Esophagus mucosa (tissue), 1 donor: ENCODE measurements at regions not wholly inside any gene's neighbourhood (a gene's known extent, or its start where the extent isn't known, plus 50 kb on each side); places are given as distances from the start of the nearest gene placed in this dataset.
"Not testable (repeated sequence)": the region's sequence is repeated elsewhere in the genome, so short reads cannot be mapped to it uniquely, and the experiment has no call there.

Source experiments
- ATAC-seq: fragments of 200-7000 bp; cut with Tn5 transposase; one replicate; pipeline ENCODE4 v1.9.1; 2020
- donor health status: DM: yes; HTN: yes; CAD: no.

DNA sequence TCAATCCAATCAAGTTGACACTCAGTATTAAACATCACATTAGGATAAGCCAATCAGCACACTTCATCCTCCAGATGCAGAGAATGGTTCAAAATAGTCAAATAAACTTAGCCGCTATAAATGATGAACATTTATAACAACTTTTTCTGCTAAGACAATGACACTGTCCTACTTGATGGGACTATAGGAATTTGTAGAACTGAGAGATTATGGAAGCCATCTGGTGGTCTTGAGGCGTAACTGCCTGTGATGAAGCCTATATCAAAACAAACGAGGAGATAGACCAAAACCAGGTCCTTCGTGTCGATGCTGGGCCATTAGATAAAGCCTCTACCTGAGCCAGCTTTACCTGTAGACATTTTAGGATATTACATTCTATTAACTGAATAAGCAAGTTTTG lies 631.1 kb downstream of the COL12A1 start:
- ATAC-seq = no peak

DNA sequence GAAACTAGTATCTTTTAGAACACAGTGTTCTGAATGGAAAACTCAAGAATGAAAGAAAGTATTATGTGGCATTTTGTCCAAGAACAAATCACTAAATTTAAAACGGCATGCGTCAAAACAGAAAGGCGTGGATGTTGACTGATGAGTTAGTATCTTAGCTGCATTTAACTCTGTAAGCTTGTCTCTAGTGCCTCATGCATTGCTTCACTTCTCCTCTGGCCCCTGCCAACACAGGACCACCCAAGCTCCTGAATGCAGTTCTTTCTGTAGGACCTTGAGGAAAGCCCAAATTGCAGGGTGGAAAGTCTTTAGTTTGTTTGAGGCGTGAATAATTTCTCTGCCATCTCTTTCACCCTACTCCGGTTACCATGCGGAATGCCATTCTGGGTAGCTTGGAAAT lies 632.2 kb downstream of the COL12A1 start:
- no peak for ATAC-seq

DNA sequence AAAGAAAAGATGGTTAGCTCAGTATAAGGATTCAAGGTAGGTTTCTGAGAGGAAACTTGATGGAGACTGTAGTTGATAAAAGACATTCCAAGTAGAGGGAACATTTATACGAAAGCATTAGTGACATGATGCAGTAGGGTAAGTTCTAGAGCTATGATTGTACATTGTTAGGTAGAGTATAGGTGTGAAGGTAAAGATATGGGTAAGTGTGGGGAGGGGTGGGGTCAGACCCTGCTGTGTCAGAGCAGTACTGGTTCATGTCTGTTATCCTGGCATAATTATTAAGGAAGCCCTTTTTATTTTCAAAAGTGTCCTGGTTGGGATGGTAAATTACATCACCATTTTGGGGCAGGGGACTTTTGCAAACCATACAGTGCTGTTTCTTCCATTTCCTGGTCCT lies 635.8 kb downstream of the COL12A1 start:
- ATAC-seq = no peak

DNA sequence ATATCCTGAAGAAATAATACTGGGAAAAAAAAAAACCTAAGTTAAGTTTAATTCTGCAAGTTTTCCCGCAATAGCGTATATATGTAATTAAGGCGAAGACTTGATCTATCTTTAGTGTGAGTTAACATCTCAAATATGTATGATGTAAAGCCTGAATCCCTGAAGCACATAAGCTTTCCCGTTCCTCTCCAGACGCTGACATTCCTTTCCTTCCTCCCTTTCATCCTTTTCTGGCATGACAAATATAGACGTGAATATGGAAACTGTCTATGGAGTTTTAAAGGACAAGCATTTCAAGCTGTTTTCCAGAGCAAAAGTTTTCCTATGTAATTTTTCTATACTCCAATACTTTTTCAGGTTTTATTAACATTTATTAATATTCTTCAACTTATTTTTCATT lies 637.0 kb downstream of the COL12A1 start:
- ATAC-seq = no peak

DNA sequence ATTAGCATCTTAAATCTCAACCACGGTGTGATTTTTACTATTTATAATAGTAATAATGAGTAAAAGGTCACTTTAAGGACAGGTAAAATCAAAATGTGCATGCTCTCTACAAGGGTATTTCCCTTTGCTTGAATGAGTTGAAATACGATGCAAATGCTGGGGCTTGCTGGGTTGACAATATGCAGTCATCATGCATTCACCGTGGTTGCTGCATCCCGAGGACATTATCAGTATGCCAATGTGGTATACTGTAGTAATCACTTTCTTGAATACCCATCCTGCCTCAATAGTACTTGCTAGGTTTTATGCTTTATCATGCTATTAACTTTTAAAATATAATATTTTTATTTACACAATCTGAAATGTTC lies 637.9 kb downstream of the COL12A1 start:
- not testable (repeated sequence) for ATAC-seq

DNA sequence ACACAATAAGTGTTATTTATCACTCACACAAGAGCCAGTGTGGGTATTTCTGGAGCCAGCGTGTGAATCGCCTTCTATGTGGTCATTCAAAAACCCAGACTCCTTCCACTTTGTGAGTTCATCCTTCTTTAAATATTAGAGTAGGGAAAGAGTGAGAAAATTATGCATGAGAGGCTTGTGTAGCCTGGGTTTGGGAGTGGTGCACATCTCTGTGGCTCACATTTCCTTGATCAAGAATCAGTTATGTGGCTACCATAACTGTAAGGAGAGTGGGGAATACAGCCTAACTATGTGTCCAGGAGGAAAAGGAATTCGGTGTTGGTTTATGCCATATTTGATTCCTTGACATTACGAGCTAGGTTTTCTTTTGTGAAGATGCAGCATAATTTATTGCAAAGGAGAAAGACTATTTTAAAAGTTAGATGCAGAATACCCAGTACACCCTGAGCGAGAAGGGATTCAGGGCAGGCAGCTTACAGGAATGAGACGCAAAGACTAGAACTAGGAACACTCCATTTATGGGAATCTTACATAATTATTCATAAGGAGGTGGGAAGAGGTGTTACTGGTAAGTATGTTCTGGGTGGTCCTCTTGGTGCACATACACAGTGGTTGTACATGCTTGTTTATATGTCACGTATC lies 638.5 kb downstream of the COL12A1 start:
- ATAC-seq = no peak

DNA sequence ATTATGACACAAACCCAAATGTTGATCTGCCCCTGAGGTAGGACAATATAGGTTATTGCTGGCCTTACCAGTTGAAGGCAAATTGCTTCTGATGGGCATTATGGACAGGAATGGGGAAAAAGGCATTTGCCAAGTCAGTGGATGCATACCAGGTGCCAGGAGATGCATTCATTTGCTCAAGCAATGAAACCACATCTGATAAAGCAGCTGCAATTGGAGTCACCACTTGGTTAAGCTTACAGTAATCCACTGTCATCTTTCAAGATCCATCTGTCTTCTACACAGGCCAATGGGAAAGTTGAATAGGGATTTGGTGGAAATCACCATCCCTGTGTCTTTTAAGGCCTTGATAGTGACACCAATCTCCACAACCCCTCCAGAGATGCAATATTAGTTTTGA lies 648.6 kb downstream of the COL12A1 start:
- no peak for ATAC-seq

DNA sequence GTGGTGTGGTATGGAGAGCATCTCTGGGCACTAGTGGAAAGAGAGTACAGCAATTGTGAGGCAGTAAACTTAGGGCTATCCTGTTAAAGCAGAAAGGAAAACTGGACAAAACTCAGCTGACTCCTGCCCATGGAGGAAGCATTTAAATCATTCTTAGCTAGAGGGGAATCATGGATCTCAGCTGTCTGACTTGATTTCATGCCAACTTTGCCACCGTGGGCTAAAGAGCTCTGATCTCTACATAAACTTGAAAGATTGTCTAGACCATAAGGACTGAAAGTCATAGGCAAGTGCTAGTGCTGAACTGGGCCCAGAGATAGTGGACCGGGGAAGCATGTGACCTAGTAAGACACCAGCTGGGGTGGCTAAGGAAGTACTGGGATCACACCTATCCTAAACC lies 651.8 kb downstream of the COL12A1 start:
- ATAC-seq = no peak

DNA sequence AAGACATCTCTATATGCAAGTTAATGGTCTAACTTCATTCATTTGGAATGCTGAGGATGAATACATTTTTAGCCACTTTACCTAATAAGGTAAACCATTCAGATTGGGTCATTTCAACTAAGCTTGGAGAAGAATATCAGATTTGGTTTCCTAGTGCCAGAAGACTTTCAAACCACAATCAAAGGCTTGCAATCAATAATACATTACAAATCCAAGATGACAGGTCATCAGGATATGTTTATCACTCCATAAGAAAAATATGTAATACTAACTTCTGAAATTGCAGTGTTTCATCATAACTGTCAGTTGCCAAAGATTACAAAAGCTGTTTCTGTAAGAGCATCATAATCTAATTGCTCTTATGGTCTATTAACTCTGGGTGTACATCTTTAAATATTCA lies 654.0 kb downstream of the COL12A1 start:
- ATAC-seq = no peak

DNA sequence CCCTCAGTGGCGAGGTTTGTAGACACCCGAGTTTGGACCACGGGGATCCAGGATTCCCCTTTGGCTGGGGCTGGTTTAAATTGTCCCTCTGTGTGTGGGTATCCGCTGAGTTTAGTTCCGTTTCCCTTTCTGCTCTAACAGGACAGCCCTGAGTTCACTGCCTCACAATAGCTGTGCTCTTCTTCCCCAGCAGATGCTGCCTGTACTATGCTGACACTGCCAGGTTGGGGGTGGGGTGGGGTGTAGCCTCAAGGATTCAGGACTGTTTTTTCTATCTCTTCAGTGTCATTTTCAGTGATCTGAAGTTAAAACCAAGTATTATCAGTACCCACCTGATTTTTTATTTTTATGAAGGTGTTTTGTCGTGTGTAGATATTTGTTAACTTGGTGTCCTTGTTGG lies 655.0 kb downstream of the COL12A1 start:
- ATAC-seq = no peak

DNA sequence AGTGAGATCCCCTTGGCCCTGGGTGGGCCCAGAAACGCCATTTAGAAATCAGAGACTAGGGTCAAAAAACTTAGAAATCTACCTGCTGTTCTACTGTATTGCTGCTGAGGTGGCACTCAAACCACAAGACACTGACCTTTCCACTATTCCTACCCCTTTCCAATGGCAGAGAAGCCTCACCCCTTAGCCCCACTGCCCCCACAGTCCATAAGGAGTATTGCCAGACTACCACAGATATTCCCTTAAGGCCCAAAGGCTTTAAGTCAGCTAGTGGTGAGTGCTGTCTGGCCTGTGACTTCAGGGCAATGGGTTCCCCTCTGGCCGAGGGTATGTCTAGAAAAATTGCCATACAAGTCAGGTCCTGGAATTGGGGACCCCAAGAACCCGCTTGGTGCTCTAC lies 656.1 kb downstream of the COL12A1 start:
- ATAC-seq = no peak

DNA sequence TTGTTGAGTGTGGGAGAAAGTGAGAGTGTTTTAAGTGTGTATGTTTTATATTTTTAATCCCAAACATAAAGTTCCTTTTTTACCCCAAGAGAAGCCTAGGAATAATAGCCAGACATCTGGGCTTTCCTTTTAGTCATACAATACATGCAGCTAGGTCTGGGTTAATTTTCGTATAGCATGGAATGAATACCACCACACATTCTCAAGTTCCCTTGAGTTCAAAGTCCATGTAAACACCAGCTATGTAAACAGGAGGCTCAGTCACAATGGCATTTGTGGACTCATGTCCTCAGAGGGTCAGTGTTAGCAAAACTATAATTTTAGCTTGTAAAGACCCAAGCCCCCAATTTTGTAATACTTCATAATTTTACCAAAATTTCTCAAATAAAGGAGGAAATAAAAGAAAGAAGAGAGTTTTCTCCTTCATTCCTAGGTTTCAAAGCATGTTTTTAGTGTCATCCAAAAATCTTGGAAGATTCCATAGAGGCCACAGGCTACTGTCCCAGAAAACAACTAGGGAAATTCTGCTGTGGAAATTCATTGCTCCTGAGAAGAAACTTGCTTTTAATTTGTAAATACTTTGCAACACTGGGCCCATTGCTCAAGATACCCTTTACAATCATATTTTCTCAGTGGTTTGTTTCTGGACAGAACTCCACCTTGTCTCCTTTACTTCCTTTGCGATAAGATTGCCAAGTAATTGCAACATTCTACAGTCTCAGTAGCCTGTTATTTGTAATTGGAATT lies 671.2 kb downstream of the COL12A1 start:
- ATAC-seq = no peak

DNA sequence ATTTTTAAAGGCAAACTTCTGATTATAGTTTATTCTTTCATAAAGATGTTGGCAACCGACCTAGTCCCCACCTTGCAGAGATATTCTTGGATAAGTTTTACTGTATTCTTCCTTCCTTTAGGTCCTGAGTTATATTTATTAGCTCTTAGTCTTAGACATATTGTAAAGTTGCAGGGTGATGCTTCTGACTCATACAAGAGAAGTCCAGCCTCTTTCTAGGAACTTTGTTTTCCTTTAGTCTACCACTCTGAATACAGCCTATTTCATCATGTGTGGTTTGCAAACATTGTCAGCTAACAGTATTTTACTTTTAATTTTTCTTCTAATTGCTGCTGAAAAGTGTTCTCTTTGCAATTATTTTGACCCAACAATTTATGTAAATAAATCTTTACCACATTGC lies 686.7 kb downstream of the COL12A1 start:
- ATAC-seq = no peak

DNA sequence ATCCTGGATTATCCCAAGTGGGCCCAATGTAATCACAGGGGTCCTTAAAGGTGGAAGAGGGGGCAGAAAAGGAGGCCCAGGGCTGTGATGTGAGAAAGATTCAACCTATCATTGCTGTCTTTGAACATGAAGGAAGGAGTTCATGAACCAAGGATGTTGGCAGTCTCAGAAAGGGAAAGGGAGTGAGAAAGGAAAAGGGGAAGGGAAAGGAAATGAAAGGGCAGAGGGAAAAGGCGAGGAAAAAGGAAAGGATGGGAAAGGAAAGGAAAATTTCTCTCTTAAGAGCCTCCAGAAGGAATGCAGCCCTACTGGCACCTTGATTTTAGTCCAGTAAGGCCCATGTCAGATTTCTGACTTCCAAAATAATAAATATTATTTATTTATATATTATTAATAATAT lies 687.8 kb downstream of the COL12A1 start:
- ATAC-seq = no peak

DNA sequence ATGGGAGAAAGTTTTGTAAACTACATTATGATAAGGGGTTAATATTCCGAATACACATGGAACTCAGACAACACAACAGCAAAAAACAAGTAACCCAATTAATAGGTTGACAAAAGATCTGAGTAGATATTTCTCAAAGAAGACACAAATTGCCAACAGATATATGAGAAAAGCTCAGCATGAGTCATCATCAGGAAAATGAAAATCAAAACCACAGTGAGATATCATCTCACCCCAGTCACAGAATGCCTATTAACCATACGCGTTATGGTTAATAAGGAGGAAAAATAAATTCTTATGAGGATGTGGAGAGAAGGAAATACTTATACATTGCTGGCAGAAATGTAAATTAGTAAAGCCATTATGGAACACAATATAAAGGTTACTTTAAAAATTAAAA lies 695.0 kb downstream of the COL12A1 start:
- ATAC-seq = no peak

DNA sequence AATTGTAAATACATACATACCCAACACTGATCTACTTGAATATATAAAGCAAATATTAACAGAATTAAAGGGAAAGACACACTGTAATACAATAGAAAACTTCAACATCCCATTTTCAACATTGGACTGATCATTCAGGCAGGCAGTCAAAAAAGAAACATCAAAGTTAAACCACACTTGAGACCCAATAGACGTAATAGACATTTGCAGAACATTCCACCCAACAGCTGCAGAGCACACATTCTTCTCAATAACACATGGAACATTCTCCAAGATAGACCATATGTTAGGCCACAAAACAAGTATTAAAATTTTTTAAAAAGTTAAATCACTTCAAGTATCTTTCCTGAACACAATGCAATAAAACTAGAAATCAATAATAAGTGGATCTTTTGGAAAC lies 698.2 kb downstream of the COL12A1 start:
- ATAC-seq = no peak

DNA sequence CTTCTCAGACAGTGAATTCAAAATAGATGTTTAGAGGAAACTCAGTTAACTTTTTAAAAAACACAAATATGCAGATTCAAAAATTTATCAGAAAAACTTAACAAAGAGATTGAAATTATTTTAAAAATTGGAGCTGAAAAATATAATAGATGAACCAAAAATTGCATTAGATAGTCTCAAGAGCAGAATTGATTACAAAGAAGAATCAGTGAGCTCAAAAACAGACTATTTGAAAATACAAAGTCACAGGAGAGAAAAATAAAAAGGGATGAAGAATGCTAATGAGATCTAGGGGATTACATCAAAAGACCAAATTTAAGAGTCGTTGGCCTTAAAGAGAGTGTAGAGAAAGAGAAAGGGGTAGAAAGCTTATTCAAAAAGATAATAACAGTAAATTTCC lies 700.5 kb downstream of the COL12A1 start:
- ATAC-seq = no peak

DNA sequence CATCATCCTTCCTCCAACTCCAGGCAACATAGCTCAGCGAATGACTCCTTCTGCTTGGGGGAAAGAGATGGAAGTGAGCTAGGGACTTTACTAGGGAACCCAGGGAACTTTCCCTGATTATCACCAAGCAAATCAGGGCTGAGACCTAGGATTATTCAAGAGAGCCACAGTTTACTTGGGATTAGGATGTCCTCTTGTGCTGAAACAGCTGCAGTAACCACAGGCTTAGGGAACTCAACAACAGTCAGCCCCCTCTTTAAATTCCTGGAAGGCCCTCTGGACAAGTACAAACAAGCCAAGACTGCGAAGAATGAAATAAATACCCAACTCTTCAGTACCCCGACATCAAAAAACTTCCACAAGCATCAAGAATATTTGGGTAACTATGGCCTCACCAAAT lies 700.9 kb downstream of the COL12A1 start:
- no peak for ATAC-seq

DNA sequence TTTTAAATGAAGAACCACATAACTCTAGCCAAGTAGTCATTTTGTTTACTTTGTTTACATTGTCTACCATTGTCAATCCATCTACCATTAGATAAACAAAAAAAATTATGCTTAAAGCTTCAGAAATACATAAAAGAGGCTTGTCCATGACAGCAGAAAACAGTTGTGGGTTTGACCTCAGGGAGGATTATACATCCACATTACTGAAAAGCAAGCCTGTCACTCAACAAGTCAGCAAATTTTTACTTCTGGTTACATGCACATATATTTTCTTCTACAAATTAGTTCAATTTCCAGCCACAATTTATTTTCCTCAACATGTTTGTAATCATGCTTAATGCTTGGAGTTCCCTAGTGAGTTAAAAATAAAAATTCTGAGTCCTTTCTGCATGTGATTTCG lies 713.3 kb downstream of the COL12A1 start:
- no peak for ATAC-seq

DNA sequence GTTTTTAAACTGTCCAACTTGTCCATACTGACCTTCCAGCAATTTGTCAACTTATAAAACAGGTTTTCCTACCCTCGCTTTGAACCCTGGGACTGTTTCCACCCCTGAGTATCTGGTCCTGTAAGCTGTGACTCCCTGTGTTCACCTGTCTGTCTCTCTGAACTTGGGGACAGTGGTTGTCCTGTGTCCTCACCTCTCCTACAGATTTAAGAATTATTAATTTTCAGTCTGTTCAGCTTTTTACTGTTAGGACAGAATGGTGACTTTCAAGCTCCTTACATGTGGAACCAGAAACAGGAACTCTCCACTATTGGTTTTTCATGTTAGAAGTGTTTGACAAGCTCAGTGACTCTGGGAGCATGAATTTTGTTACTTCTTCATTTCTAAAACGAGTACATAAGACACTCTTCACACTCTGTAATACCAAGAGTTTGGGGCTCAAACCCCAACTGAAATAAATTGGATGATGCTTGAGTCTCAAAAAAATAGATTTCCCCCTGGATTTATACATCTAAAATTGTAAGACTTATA lies 713.9 kb downstream of the COL12A1 start:
- ATAC-seq = no peak

DNA sequence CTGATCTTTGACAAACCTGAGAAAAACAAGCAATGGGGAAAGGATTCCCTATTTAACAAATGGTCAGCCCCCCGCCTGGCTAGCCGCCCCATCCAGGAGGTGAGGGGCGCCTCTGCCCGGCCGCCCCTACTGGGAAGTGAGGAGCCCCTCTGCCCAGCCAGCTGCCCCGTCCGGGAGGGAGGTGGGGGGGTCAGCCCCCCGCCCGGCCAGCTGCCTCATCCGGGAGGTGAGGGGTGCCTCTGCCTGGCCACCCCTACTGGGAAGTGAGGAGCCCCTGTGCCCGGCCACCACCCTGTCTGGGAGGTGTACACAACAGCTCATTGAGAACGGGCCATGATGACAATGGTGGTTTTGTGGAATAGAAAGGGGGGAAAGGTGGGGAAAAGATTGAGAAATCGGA lies 717.1 kb downstream of the COL12A1 start:
- ATAC-seq = not testable (repeated sequence)

DNA sequence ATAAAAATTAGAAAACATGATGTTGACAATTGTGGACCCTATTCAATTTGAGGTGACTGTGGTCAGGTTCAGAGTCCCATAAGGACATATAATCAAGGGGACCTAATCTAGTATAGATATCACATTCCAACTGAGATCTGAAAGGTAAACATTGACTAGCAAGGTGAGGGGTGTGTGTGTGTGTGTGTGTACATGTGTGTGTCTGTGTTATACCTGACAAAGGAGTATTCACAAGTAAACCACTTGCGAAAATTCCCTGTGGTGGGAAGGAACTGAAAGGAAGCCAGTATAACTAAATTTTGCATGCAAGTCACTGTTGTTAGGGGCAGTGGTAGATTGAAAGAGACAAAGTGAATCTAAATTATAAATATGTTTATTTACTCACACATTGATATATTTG lies 723.7 kb downstream of the COL12A1 start:
- ATAC-seq = no peak

DNA sequence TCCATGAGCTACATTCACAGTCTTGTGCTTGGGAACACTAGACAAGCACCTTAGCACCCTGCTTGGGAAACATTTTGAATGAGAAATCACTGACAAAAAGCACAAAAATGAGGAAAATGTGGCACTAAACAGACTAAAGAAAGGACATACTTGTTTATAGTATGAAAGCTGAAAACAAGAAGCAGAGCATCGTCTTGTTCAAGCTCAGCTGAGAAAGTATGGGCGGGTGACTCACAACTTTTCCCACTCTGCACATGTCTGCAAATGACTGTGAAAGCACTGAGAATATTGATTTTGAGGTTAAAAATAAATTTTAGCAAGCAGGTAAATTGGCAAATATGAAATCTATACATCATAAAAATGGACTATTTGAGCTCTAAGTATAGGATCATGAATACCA lies 725.3 kb downstream of the COL12A1 start:
- no peak for ATAC-seq

DNA sequence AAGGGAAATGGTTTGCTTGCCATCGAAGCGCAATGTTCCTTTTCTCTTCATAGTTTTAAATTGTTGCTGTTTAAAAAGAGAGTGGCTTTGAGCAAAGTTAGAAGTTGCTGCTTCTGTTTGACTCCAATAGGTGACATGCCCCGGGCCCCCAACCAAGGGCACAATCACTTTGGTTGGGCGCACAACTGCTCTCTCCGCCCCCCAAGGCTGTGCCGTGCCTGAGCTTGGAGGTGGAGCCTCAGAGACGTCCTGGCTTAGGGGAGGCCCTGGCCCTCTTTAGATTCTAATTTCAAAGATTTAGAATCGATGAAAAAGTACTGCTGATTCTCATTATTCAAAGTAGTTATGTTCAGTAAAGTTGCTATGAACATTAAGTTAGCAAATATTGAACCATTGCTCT lies 725.9 kb downstream of the COL12A1 start:
- ATAC-seq = no peak

DNA sequence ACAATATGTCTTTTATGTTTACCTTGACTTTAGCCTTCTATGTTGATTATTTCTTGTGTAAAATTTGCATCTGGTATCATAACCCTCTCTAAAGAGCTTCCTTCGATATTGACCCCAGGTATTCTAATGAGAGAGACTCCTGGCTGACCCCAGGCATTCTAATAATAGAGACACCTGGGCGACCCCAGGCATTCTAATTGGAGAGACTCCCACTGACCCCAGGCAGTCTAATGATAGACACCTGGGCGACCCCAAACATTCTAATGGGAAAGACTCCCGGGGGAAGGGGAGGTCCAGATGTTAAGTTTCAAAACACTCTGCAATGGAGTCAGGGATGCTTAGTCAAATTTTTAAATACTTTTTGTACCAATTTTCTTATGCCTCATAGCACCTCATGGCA lies 726.4 kb downstream of the COL12A1 start:
- no peak for ATAC-seq
